H1 (cell line): ENCODE measurements at regions not wholly inside any gene's neighbourhood (a gene's known extent, or its start where the extent isn't known, plus 50 kb on each side); places are given as distances from the start of the nearest gene placed in this dataset.

Source experiments
- CTCF ChIA-PET: fragments of 300-600 bp; sonication (Branson Sonifier 250); formaldehyde crosslinking; loops from one replicate; lab custom pipeline; 2021; ENCODE audit not compliant: partially characterized antibody; lab: Charles Lee
- POLR2A ChIA-PET: fragments of 300-600 bp; sonication (Branson Sonifier 250); formaldehyde crosslinking; loops from one replicate; lab custom pipeline; 2021; ENCODE audit warnings: inconsistent platforms; ENCODE audit not compliant: partially characterized antibody; lab: Charles Lee
- DNase-seq, 2 experiments: peaks; one replicate each; pipeline versions ENCODE4 v3.0.0 to v3.0.0-alpha.2; 2010 to 2022; ENCODE audit warnings: low spot score in 2 of 2, low read depth in 1 of 2, mixed read lengths in 1 of 2
- FAIRE-seq: peaks from 2 replicates; lab custom pipeline; 2011; peaks lifted over from hg19 to GRCh38; lab: Jason Lieb, UNC
- H2AFZ ChIP-seq: 2 replicates; pipeline ENCODE4 v1.8.1; 2012; ENCODE audit warnings: low read length, inconsistent platforms
- H2AK5ac ChIP-seq: 2 replicates; pipeline ENCODE4 v1.6.1; 2013; ENCODE audit warnings: low read depth, low read length
- H2BK120ac ChIP-seq: replicated peaks from 2 replicates; pipeline ENCODE3; 2013; ENCODE audit warnings: low read depth, low read length, inconsistent platforms
- H2BK12ac ChIP-seq: 2 replicates; pipeline ENCODE4 v1.6.1; 2013; ENCODE audit warnings: low read depth, low read length
- H2BK15ac ChIP-seq: 2 replicates; pipeline ENCODE4 v1.6.1; 2013; ENCODE audit warnings: low read length
- H2BK20ac ChIP-seq: 2 replicates; pipeline ENCODE4 v1.6.1; 2013; ENCODE audit warnings: low read length
- H2BK5ac ChIP-seq: 2 replicates; pipeline ENCODE4 v1.6.1; 2013; ENCODE audit warnings: low read depth, low read length
- H3K14ac ChIP-seq: 2 replicates; pipeline ENCODE4 v1.6.1; 2013; ENCODE audit warnings: inconsistent platforms; ENCODE audit not compliant: insufficient read length
- H3K18ac ChIP-seq: 2 replicates; pipeline ENCODE4 v1.6.1; 2013; ENCODE audit warnings: low read length; ENCODE audit errors: extremely low read depth
- H3K23ac ChIP-seq: 2 replicates; pipeline ENCODE4 v1.6.1; 2013; ENCODE audit warnings: inconsistent platforms; ENCODE audit not compliant: insufficient read length
- H3K23me2 ChIP-seq: 2 replicates; pipeline ENCODE4 v1.6.1; 2013; ENCODE audit warnings: low read depth, low read length
- H3K27ac ChIP-seq: 2 replicates; pipeline ENCODE4 v1.6.1; 2011; ENCODE audit warnings: low read depth, low read length, inconsistent platforms
- H3K27me3 ChIP-seq, 4 experiments: replicated peaks in 1 of 4; 1 replicate in 1 of 4; 2 replicates in 3 of 4; pipeline versions ENCODE4 v1.6.1 to v1.8.1; 2011 to 2013; ENCODE audit warnings: low read length in 3 of 4, mild to moderate bottlenecking in 3 of 4, inconsistent platforms in 2 of 4, mixed read lengths in 2 of 4, moderate library complexity in 1 of 4; ENCODE audit not compliant: control insufficient read depth in 3 of 4, insufficient read depth in 3 of 4; ENCODE audit errors: extremely low read depth in 1 of 4
- H3K36me3 ChIP-seq, 4 experiments: 2 replicates each; pipeline versions ENCODE4 v1.6.1 to v1.8.1; 2011 to 2013; ENCODE audit warnings: mild to moderate bottlenecking in 4 of 4, low read length in 3 of 4, moderate library complexity in 2 of 4, control low read depth in 1 of 4, inconsistent platforms in 1 of 4; ENCODE audit not compliant: insufficient read depth in 4 of 4, control insufficient read depth in 2 of 4
- H3K4ac ChIP-seq: replicated peaks from 2 replicates; pipeline ENCODE3; 2013; ENCODE audit warnings: low read length, low read depth, mixed read lengths, inconsistent platforms; ENCODE audit not compliant: insufficient read length
- H3K4me1 ChIP-seq, 4 experiments: replicated peaks in 1 of 4; 1 replicate in 1 of 4; 2 replicates in 3 of 4; pipeline versions ENCODE4 v1.6.1 to v1.8.1; 2011 to 2013; ENCODE audit warnings: low read length in 3 of 4, inconsistent platforms in 2 of 4, mixed read lengths in 1 of 4; ENCODE audit not compliant: insufficient read depth in 4 of 4, control insufficient read depth in 3 of 4
- H3K4me2 ChIP-seq, 2 experiments: 2 replicates each; pipeline versions ENCODE4 v1.6.1 to v1.8.1; 2011 to 2013; ENCODE audit warnings: low read depth in 2 of 2, low read length in 2 of 2, control low read depth in 1 of 2, inconsistent platforms in 1 of 2, mild to moderate bottlenecking in 1 of 2; ENCODE audit not compliant: insufficient read depth in 1 of 2
- H3K4me3 ChIP-seq, 4 experiments: fragments of 200-600, 300-600 bp in 1 of 4; sonication (generic), shearing (Covaris generic), sonication (Bioruptor Twin) in 1 of 4; 2 replicates each; pipeline versions ENCODE4 v1.5.1 to v1.8.1; 2011 to 2016; ENCODE audit warnings: low read length in 4 of 4, low read depth in 3 of 4, control low read depth in 2 of 4, inconsistent platforms in 2 of 4, mild to moderate bottlenecking in 2 of 4, mixed read lengths in 1 of 4, moderate library complexity in 1 of 4; ENCODE audit not compliant: insufficient read depth in 2 of 4; ENCODE audit errors: extremely low read depth in 1 of 4
- H3K56ac ChIP-seq: replicated peaks from 2 replicates; pipeline ENCODE3; 2013; ENCODE audit warnings: low read depth, mild to moderate bottlenecking, mixed read lengths, low read length, inconsistent platforms; ENCODE audit not compliant: insufficient read length
- H3K79me1 ChIP-seq: 2 replicates; pipeline ENCODE4 v1.6.1; 2013; ENCODE audit warnings: low read depth, low read length, control low read depth
- H3K79me2 ChIP-seq, 2 experiments: 2 replicates each; pipeline versions ENCODE4 v1.6.1 to v1.8.1; 2012 to 2013; ENCODE audit warnings: low read length in 2 of 2, mild to moderate bottlenecking in 2 of 2, inconsistent platforms in 1 of 2; ENCODE audit not compliant: insufficient read depth in 2 of 2, control insufficient read depth in 1 of 2
- H3K9ac ChIP-seq, 4 experiments: replicated peaks in 1 of 4; 1 replicate in 1 of 4; 2 replicates in 3 of 4; pipeline versions ENCODE4 v1.6.1 to v1.8.1; 2011 to 2013; ENCODE audit warnings: low read depth in 3 of 4, low read length in 3 of 4, control low read depth in 2 of 4, mild to moderate bottlenecking in 2 of 4, moderate library complexity in 2 of 4, inconsistent platforms in 1 of 4; ENCODE audit errors: extremely low read depth in 1 of 4
- H3K9me3 ChIP-seq, 2 experiments: 2 replicates each; pipeline versions ENCODE4 v1.6.1 to v1.8.1; 2012 to 2013; ENCODE audit warnings: mild to moderate bottlenecking in 2 of 2, moderate library complexity in 2 of 2, control low read depth in 1 of 2, inconsistent platforms in 1 of 2, low read depth in 1 of 2, low read length in 1 of 2, mixed read lengths in 1 of 2; ENCODE audit not compliant: insufficient read depth in 2 of 2
- H4K20me1 ChIP-seq, 2 experiments: replicated peaks in 1 of 2; 2 replicates each; pipeline versions ENCODE3 to v1.8.1; 2011 to 2013; ENCODE audit warnings: inconsistent platforms in 2 of 2, low read length in 2 of 2, mild to moderate bottlenecking in 1 of 2; ENCODE audit not compliant: insufficient read depth in 2 of 2, control insufficient read depth in 1 of 2
- H4K5ac ChIP-seq: 2 replicates; pipeline ENCODE4 v1.6.1; 2013; ENCODE audit warnings: low read length, low read depth, mixed read lengths, inconsistent platforms; ENCODE audit not compliant: insufficient read length
- H4K8ac ChIP-seq: 2 replicates; pipeline ENCODE4 v1.8.0; 2013; ENCODE audit warnings: mild to moderate bottlenecking, moderate library complexity, low read length, inconsistent platforms; ENCODE audit not compliant: insufficient read depth; ENCODE audit errors: extremely low read depth
- H4K91ac ChIP-seq: replicated peaks from 2 replicates; pipeline ENCODE3; 2013; ENCODE audit warnings: low read length, mixed read lengths, inconsistent platforms; ENCODE audit not compliant: insufficient read length
- MAFK ChIP-seq: IDR thresholded peaks from 2 replicates; pipeline ENCODE4 v1.6.1; 2012; ENCODE audit warnings: low read depth, mild to moderate bottlenecking, improper control_type of control experiment, low read length
- RXRA ChIP-seq: IDR thresholded peaks from 2 replicates; pipeline ENCODE4 v1.6.1; 2011; ENCODE audit warnings: low read depth, mild to moderate bottlenecking, low read length, moderate library complexity; ENCODE audit not compliant: insufficient read depth
- SP4 ChIP-seq: IDR thresholded peaks from 2 replicates; pipeline ENCODE4 v1.6.1; 2012; ENCODE audit warnings: low read length, inconsistent platforms
- WGBS, 2 experiments: shearing (Covaris generic) in 1 of 2; methylation state at CpG; one replicate each; pipeline versions ENCODE4 v1.1.6 to v1.1.7; 2013 to 2015; ENCODE audit warnings: low lambda C conversion rate in 2 of 2, mixed read lengths in 2 of 2, inconsistent platforms in 1 of 2, low coverage in 1 of 2, missing lambda C conversion rate in 1 of 2; ENCODE audit not compliant: insufficient replicate concordance in 2 of 2, insufficient coverage in 1 of 2, insufficient read length in 1 of 2; ENCODE audit errors: extremely low coverage in 1 of 2, missing lambda C conversion rate in 1 of 2; 5-methylcytosine and 5-hydroxymethylcytosine counted together

DNA sequence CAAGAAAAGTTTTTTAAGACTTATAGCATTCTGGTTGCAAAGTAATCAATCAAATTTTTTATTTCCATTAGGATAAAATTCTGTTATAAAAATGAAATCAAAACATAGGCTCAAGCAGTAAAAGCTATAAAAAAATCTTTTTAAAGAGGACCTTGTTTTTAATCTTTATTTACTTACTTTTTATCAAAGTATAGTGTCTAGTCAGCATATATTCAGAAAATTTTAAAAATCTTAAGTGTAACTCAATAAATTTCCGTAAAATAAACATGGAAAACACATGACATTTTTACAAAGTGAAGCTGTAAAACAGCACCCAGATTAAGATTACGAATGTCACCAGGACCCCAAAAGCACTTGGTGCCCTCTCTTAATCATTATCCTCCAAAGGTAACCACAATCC is 302.4 kb downstream of the TMEM161B start:
- Histone ChIP-seq H4K20me1 (no peaks in the 10 kb centered on the region), H2AK5ac (no peak overlapping the region), H4K91ac (no peak overlapping the region), H3K4me2 (no peak overlapping the region), H3K56ac (no peak overlapping the region), H3K18ac (no peak overlapping the region), H4K5ac (no peak overlapping the region), H2BK120ac (no peak overlapping the region), H2BK15ac (no peak overlapping the region), H3K4me1 (no peaks in the 10 kb centered on the region), H3K4ac (no peak overlapping the region), H4K8ac (no peak overlapping the region), H3K9ac (no peak overlapping the region), H3K27me3 (no peaks in the 10 kb centered on the region), H3K23ac (no peak overlapping the region), H3K9me3 (no peaks in the 10 kb centered on the region), H2BK12ac (no peak overlapping the region), H3K79me1 (no peaks in the 10 kb centered on the region), H2BK20ac (no peak overlapping the region), H3K4me3 (no peak overlapping the region), H3K23me2 (no peaks in the 10 kb centered on the region), H2BK5ac (no peak overlapping the region), H2AFZ (no peak overlapping the region), H3K36me3 (no peaks in the 10 kb centered on the region), H3K27ac (no peak overlapping the region), H3K79me2 (no peaks in the 10 kb centered on the region), H3K14ac (no peak overlapping the region)
- FAIRE-seq (no peak), DNase-seq (no peak)
- ChIA-PET POLR2A (no interaction called here), CTCF (no interaction called here)
- TF ChIP-seq RXRA = no peak
- TF ChIP-seq MAFK = peak; percentile 84; the same call in 1 of the 2 replicates
- TF ChIP-seq SP4 = no peak
- 43% methylated on average over 2 of the region's 2 CpGs; no CpG with 5 or more reads in 1 of the 2 experiments for WGBS, 2 experiments
